Mesenchymal stem cell (in vitro differentiated cells and primary cell): ENCODE measurements at regions not wholly inside any gene's neighbourhood (a gene's known extent, or its start where the extent isn't known, plus 50 kb on each side); places are given as distances from the start of the nearest gene placed in this dataset.

ENCODE experiments used
- DNase-seq: peaks from one replicate; pipeline ENCODE4 v3.0.0-alpha.2; 2013
- H2AFZ ChIP-seq: one replicate; pipeline ENCODE4 v1.6.1; 2013; ENCODE audit warnings: low read depth, mild to moderate bottlenecking, control low read depth, inconsistent platforms, low read length, moderate library complexity
- H2AK5ac ChIP-seq: 2 replicates; pipeline ENCODE4 v1.6.1; 2013; ENCODE audit warnings: low read length, moderate library complexity, mild to moderate bottlenecking, inconsistent platforms; ENCODE audit not compliant: severe bottlenecking
- H2BK120ac ChIP-seq: one replicate; pipeline ENCODE4 v1.6.1; 2013; ENCODE audit warnings: low read depth, mild to moderate bottlenecking, inconsistent platforms, low read length, moderate library complexity
- H2BK12ac ChIP-seq, 2 experiments: one replicate each; pipeline ENCODE4 v1.6.1; 2013; ENCODE audit warnings: inconsistent platforms in 2 of 2, low read length in 2 of 2, mild to moderate bottlenecking in 2 of 2, moderate library complexity in 2 of 2, control low read depth in 1 of 2
- H2BK15ac ChIP-seq: one replicate; pipeline ENCODE4 v1.6.1; 2013; ENCODE audit warnings: mild to moderate bottlenecking, low read depth, inconsistent platforms; ENCODE audit not compliant: poor library complexity, severe bottlenecking
- H2BK5ac ChIP-seq: 2 replicates; pipeline ENCODE4 v1.6.1; 2013; ENCODE audit warnings: low read depth, mild to moderate bottlenecking, low read length, control low read depth, inconsistent platforms; ENCODE audit not compliant: poor library complexity, severe bottlenecking
- H3K14ac ChIP-seq, 2 experiments: one replicate each; pipeline ENCODE4 v1.6.1; 2013; ENCODE audit warnings: inconsistent platforms in 2 of 2, low read length in 2 of 2, control low read depth in 1 of 2, mild to moderate bottlenecking in 1 of 2, moderate library complexity in 1 of 2
- H3K18ac ChIP-seq, 2 experiments: one replicate each; pipeline ENCODE4 v1.6.1; 2013; ENCODE audit warnings: inconsistent platforms in 2 of 2, low read length in 2 of 2, control low read depth in 1 of 2, low read depth in 1 of 2, mild to moderate bottlenecking in 1 of 2
- H3K23ac ChIP-seq, 2 experiments: one replicate each; pipeline ENCODE4 v1.6.1; 2013; ENCODE audit warnings: inconsistent platforms in 2 of 2, low read length in 2 of 2, mild to moderate bottlenecking in 2 of 2, moderate library complexity in 2 of 2, control low read depth in 1 of 2
- H3K27ac ChIP-seq: 2 replicates; pipeline ENCODE4 v1.5.1; 2013; ENCODE audit warnings: mild to moderate bottlenecking, moderate library complexity, low read length, control low read depth, inconsistent platforms; ENCODE audit not compliant: poor library complexity, severe bottlenecking
- H3K27me3 ChIP-seq, 2 experiments: 2 replicates each; pipeline versions ENCODE4 v1.6.1 to v1.7.0; 2013; ENCODE audit warnings: low read length in 2 of 2, mild to moderate bottlenecking in 2 of 2, moderate library complexity in 2 of 2, control low read depth in 1 of 2, inconsistent platforms in 1 of 2; ENCODE audit not compliant: control insufficient read depth in 1 of 2, insufficient read depth in 1 of 2
- H3K36me3 ChIP-seq, 2 experiments: 2 replicates each; pipeline versions ENCODE4 v1.6.1 to v1.7.0; 2013; ENCODE audit warnings: low read length in 2 of 2, control low read depth in 1 of 2, inconsistent platforms in 1 of 2, low read depth in 1 of 2, mild to moderate bottlenecking in 1 of 2; ENCODE audit not compliant: insufficient read depth in 2 of 2, control insufficient read depth in 1 of 2
- H3K4ac ChIP-seq, 2 experiments: one replicate each; pipeline ENCODE4 v1.6.1; 2013; ENCODE audit warnings: inconsistent platforms in 2 of 2, low read length in 2 of 2, mild to moderate bottlenecking in 2 of 2, moderate library complexity in 2 of 2, control low read depth in 1 of 2, low read depth in 1 of 2
- H3K4me1 ChIP-seq: 2 replicates; pipeline ENCODE4 v1.6.1; 2013; ENCODE audit warnings: low read depth, low read length, control low read depth; ENCODE audit not compliant: control insufficient read depth, insufficient read depth
- H3K4me2 ChIP-seq: 2 replicates; pipeline ENCODE4 v1.6.1; 2013; ENCODE audit warnings: low read length, mild to moderate bottlenecking, inconsistent platforms; ENCODE audit not compliant: poor library complexity, severe bottlenecking
- H3K4me3 ChIP-seq, 2 experiments: 2 replicates each; pipeline versions ENCODE4 v1.5.1 to v1.7.0; 2013; ENCODE audit warnings: low read length in 2 of 2, mild to moderate bottlenecking in 2 of 2, control low read depth in 1 of 2, low read depth in 1 of 2; ENCODE audit not compliant: insufficient read depth in 1 of 2
- H3K79me1 ChIP-seq: replicated peaks from 2 replicates; pipeline ENCODE4 v1.6.1; 2013; ENCODE audit warnings: mild to moderate bottlenecking, control low read depth, low read length, inconsistent platforms; ENCODE audit not compliant: poor library complexity, severe bottlenecking
- H3K9ac ChIP-seq: 2 replicates; pipeline ENCODE4 v1.7.0; 2013; ENCODE audit warnings: mild to moderate bottlenecking, low read length, moderate library complexity
- H3K9me3 ChIP-seq: 2 replicates; pipeline ENCODE4 v1.7.0; 2013; ENCODE audit warnings: mild to moderate bottlenecking, low read length; ENCODE audit not compliant: control insufficient read depth
- H4K8ac ChIP-seq: one replicate; pipeline ENCODE4 v1.6.1; 2013; ENCODE audit warnings: inconsistent platforms, mild to moderate bottlenecking, low read length, moderate library complexity
- H4K91ac ChIP-seq: one replicate; pipeline ENCODE4 v1.6.1; 2013; ENCODE audit warnings: mild to moderate bottlenecking, low read length, inconsistent platforms
- WGBS: methylation state at CpG from one replicate; pipeline ENCODE4 v1.1.7; 2013; ENCODE audit warnings: mixed read lengths; 5-methylcytosine and 5-hydroxymethylcytosine counted together

DNA sequence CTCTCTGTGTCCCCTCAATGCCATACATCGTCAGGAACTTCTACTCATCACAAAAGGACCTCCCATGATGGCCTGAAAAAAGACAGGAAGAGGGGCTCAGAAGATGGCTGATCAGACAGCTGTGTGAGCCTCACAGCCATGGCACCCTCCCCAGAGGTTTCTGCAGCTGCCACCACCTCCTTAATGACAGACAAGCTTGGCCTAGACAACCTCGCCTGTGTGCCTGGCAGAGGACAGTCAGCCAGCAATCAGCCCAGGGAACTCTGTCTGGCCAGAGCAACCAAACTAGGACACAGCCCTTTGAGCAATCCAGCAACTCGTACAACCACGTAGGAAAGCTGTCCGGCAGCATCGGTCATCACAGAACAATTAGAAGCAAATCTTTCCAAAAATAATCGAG lies 54.2 kb upstream of the MED9 start:
- no peaks in the 10 kb centered on the region for H3K4me1 ChIP-seq
- no peak overlapping the region for H3K27ac ChIP-seq
- no peaks in the 10 kb centered on the region for H3K79me1 ChIP-seq
- no peak overlapping the region for H2AFZ ChIP-seq
- H4K8ac ChIP-seq = no peak overlapping the region
- no peak overlapping the region for H3K4ac ChIP-seq
- H3K18ac ChIP-seq = no peak overlapping the region
- no peak overlapping the region for H2BK5ac ChIP-seq
- H3K4me3 ChIP-seq = no peak overlapping the region
- no peak overlapping the region for H2BK120ac ChIP-seq
- no peak overlapping the region for H3K14ac ChIP-seq
- no peak overlapping the region for H4K91ac ChIP-seq
- H3K9ac ChIP-seq = no peak overlapping the region
- no peak overlapping the region for H3K23ac ChIP-seq
- no peak overlapping the region for H2AK5ac ChIP-seq
- no peak overlapping the region for H3K4me2 ChIP-seq
- H3K27me3 ChIP-seq = peaks cover 0 to 5% of the 10 kb centered on the region in 2 experiments
- no peak for DNase-seq
- H3K36me3 ChIP-seq = no peaks in the 10 kb centered on the region
- no peaks in the 10 kb centered on the region for H3K9me3 ChIP-seq
- no peak overlapping the region for H2BK12ac ChIP-seq
- 91% methylated on average over 7 of the region's 7 CpGs for WGBS
- H2BK15ac ChIP-seq = no peak overlapping the region

GRCh38 chr17:17423656-17424055 lies 53.1 kb upstream of the MED9 start:
- Histone ChIP-seq H2BK15ac (no peak overlapping the region), H3K23ac (no peak overlapping the region), H2AK5ac (no peak overlapping the region), H3K4ac (no peak overlapping the region), H2BK12ac (no peak overlapping the region), H3K14ac (no peak overlapping the region), H3K4me2 (no peak overlapping the region), H2BK120ac (no peak overlapping the region), H3K18ac (no peak overlapping the region), H3K9me3 (no peaks in the 10 kb centered on the region), H4K8ac (no peak overlapping the region), H3K27ac (no peak overlapping the region), H2BK5ac (no peak overlapping the region), H3K4me1 (no peaks in the 10 kb centered on the region), H3K9ac (no peak overlapping the region), H2AFZ (no peak overlapping the region), H3K79me1 (no peaks in the 10 kb centered on the region), H3K27me3 (peaks cover 0 to 5% of the 10 kb centered on the region in 2 experiments), H3K4me3 (no peak overlapping the region), H3K36me3 (no peaks in the 10 kb centered on the region), H4K91ac (no peak overlapping the region)
- WGBS = 76% methylated on average over 4 of the region's 4 CpGs
- DNase-seq = no peak

DNA sequence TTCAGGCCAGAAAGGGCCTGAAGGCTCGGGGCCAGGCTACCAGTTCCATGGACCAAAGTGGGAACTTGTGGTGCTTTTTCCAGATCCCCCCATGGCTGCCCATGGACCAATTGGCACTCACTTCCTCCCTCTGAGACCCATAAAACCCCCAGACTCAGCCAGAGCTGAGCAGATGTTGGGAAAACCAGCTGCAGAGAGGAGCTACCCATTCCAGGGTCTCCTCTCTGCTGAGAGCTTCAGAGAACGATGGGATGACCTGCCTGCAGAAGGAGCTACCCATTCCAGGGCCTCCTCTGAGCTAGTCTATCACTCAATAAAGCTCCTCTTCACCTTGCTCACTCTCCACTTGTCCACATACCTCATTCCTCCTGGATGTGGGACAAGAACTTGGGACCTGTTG lies 52.2 kb upstream of the MED9 start:
- no peaks in the 10 kb centered on the region for H3K36me3 ChIP-seq
- H3K4ac ChIP-seq = no peak overlapping the region
- 71% methylated on average over 1 of the region's 2 CpGs for WGBS
- H2AFZ ChIP-seq = no peak overlapping the region
- no peak overlapping the region for H3K18ac ChIP-seq
- H2BK5ac ChIP-seq = no peak overlapping the region
- no peak overlapping the region for H3K9ac ChIP-seq
- H3K27me3 ChIP-seq = peaks cover 0 to 5% of the 10 kb centered on the region in 2 experiments
- H3K9me3 ChIP-seq = no peaks in the 10 kb centered on the region
- no peak overlapping the region for H3K4me3 ChIP-seq
- H3K23ac ChIP-seq = no peak overlapping the region
- no peak overlapping the region for H2BK12ac ChIP-seq
- no peak overlapping the region for H2BK120ac ChIP-seq
- H4K91ac ChIP-seq = no peak overlapping the region
- H2AK5ac ChIP-seq = no peak overlapping the region
- H4K8ac ChIP-seq = no peak overlapping the region
- no peaks in the 10 kb centered on the region for H3K4me1 ChIP-seq
- H2BK15ac ChIP-seq = no peak overlapping the region
- H3K4me2 ChIP-seq = no peak overlapping the region
- no peak overlapping the region for H3K14ac ChIP-seq
- DNase-seq = no peak
- no peak overlapping the region for H3K27ac ChIP-seq
- H3K79me1 ChIP-seq = no peaks in the 10 kb centered on the region

DNA sequence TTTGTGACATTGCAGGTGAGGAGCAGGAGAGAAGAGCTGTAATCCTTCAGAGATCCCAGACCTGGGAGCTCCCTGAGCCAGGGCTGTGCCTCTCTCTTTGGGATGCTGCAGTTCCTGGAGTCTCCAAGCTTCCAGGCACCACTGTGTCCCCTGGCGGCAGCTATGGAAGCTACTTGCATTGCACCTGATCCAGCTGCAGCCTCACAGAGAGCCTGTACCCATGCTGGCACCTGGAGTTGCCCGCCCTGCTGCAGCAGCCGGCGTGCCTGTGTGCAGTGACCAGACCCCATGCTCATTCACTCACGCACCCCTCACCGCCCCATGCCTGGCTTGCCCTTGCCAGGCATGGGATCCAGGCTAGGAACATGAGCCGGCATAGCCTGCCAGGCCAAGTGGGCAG lies 51.8 kb upstream of the MED9 start:
- no peak for DNase-seq
- Histone ChIP-seq H4K8ac (no peak overlapping the region), H3K23ac (no peak overlapping the region), H3K9ac (no peak overlapping the region), H2BK12ac (no peak overlapping the region), H3K4me1 (no peaks in the 10 kb centered on the region), H3K27me3 (peaks cover 0 to 7% of the 10 kb centered on the region in 2 experiments), H3K14ac (no peak overlapping the region), H3K4me2 (no peak overlapping the region), H2AK5ac (no peak overlapping the region), H3K4ac (no peak overlapping the region), H2BK15ac (no peak overlapping the region), H2AFZ (no peak overlapping the region), H3K27ac (no peak overlapping the region), H3K79me1 (no peaks in the 10 kb centered on the region), H3K4me3 (no peak overlapping the region), H3K9me3 (no peaks in the 10 kb centered on the region), H3K36me3 (no peaks in the 10 kb centered on the region), H3K18ac (no peak overlapping the region), H4K91ac (no peak overlapping the region), H2BK120ac (no peak overlapping the region), H2BK5ac (no peak overlapping the region)
- WGBS = 85% methylated on average over 7 of the region's 7 CpGs
